Transverse colon (tissue), 4 donors: ENCODE measurements at regions not wholly inside any gene's neighbourhood (a gene's known extent, or its start where the extent isn't known, plus 50 kb on each side); places are given as distances from the start of the nearest gene placed in this dataset.

ENCODE experiments used
- POLR2A ChIP-seq: fragments of 450-650 bp; IDR thresholded peaks from one replicate; pipeline ENCODE4 v1.6.1; 2016; ENCODE audit warnings: antibody characterized with exemption, mild to moderate bottlenecking, moderate library complexity
- POLR2AphosphoS5 ChIP-seq, 3 donors: sonication (generic); formaldehyde crosslinking; IDR thresholded peaks; one replicate each; pipeline ENCODE4 v1.6.1; 2016; ENCODE audit warnings: antibody characterized with exemption in 3 of 3
- TF ChIP-seq, protein P1 (sequence below), 5 experiments: fragments of 200-600 bp in 3 of 5; fragments of 450-650 bp in 2 of 5; sonication (generic) in 3 of 5; IDR thresholded peaks; 1 replicate in 2 of 5; 2 replicates in 3 of 5; pipeline ENCODE4 v1.5.1; 2016 to 2017; ENCODE audit warnings: antibody characterized with exemption in 5 of 5, inconsistent platforms in 3 of 5, mild to moderate bottlenecking in 2 of 5, moderate library complexity in 1 of 5

DNA sequence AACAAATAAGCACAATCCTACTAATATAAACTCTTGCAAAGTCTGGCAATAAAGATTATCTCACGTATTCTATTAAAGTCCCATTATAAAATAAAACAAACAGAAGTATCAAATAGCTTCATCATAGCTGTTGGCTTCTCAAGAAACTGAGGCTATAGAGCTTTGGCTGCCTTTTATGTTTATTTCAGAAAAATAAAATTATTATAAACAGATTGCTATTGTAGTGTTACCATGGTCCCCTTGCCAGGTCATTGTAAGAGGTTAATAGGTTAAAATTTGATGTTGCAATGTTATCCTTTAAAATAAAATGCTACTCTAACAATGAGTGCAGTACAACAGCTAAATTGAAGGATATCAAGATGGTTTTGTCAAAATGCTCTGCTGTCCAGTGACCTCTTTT is 828.8 kb upstream of the SOX9 start:
- TF ChIP-seq, protein P1, sequence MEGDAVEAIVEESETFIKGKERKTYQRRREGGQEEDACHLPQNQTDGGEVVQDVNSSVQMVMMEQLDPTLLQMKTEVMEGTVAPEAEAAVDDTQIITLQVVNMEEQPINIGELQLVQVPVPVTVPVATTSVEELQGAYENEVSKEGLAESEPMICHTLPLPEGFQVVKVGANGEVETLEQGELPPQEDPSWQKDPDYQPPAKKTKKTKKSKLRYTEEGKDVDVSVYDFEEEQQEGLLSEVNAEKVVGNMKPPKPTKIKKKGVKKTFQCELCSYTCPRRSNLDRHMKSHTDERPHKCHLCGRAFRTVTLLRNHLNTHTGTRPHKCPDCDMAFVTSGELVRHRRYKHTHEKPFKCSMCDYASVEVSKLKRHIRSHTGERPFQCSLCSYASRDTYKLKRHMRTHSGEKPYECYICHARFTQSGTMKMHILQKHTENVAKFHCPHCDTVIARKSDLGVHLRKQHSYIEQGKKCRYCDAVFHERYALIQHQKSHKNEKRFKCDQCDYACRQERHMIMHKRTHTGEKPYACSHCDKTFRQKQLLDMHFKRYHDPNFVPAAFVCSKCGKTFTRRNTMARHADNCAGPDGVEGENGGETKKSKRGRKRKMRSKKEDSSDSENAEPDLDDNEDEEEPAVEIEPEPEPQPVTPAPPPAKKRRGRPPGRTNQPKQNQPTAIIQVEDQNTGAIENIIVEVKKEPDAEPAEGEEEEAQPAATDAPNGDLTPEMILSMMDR (IDR thresholded peaks at IDR 0.05) = no peak
- TF ChIP-seq POLR2A (no peak), POLR2AphosphoS5 (IDR thresholded peaks at IDR 0.05) (no peak)
